ENCODE measurements at regions not wholly inside any gene's neighbourhood (a gene's known extent, or its start where the extent isn't known, plus 50 kb on each side); places are given as distances from the start of the nearest gene placed in this dataset.

DNA sequence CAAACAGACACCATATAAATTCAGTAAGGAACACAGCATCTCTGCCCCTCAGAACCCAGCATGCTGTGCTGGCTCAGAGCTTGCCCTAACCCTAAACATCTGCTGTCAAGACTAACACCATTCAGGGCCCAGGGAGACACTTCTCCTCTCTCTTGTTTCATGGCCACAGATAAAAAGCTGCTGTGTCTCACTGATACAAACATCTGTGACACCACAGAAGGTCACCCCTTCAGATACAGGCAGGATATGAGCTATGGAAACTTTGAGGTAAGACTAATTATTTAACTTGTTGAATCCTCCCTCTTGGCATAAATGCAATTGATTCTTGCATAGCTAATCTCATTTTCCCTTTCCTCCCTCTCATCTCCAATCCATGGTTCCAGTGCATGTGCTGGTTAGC lies 61.6 kb upstream of the GPR12 start:
- TF ChIP-seq CTCF (IDR thresholded peaks at IDR 0.05; ENCODE audit: unreplicated experiment) = no peak
- Mint-ChIP-seq H3K36me3 (ENCODE audit: insufficient read depth, unreplicated experiment) (no peaks in the 10 kb centered on the region), H3K27ac (ENCODE audit: unreplicated experiment) (no peak overlapping the region), H3K27me3 (ENCODE audit: unreplicated experiment) (peaks cover 74% of the 10 kb centered on the region), H3K4me1 (ENCODE audit: low read depth, unreplicated experiment) (no peaks in the 10 kb centered on the region), H3K9me3 (ENCODE audit: low read depth, unreplicated experiment) (no peaks in the 10 kb centered on the region), H3K4me3 (ENCODE audit: low read depth, unreplicated experiment) (no peak overlapping the region)
- no TSS peak for BruUV-seq (replicated peaks)
- DNase-seq = no peak
- intact Hi-C loops (cut with micrococcal nuclease; ENCODE audit: unreplicated experiment) = no loop called here
- CTCF ChIA-PET = no interaction called here

DNA sequence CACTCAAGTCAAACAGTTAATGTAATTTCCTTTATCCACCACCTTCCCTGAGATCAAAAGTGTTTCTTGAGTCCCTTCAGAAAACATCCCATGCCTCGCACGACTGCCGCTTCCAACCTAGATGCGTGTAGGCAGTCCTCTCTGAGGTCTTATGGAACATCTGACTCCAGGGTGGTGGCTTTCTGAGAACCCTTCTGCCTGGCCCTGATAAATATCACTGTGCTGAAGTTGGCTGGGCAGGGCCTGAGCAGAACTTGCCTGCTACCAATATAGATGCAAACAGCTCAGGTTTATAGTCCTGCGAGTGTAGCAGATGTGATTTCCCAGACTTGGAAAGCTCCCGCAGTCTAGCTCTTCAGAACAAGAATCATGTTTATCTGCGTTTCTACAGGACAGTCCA lies 61.1 kb upstream of the GPR12 start:
- peaks cover 74% of the 10 kb centered on the region for H3K27me3 Mint-ChIP-seq (ENCODE audit: unreplicated experiment)
- intact Hi-C loops (cut with micrococcal nuclease; ENCODE audit: unreplicated experiment) = no loop called here
- H3K36me3 Mint-ChIP-seq (ENCODE audit: insufficient read depth, unreplicated experiment) = no peaks in the 10 kb centered on the region
- no peak for TF ChIP-seq CTCF (IDR thresholded peaks at IDR 0.05; ENCODE audit: unreplicated experiment)
- no peak overlapping the region for H3K27ac Mint-ChIP-seq (ENCODE audit: unreplicated experiment)
- no peaks in the 10 kb centered on the region for H3K4me1 Mint-ChIP-seq (ENCODE audit: low read depth, unreplicated experiment)
- H3K4me3 Mint-ChIP-seq (ENCODE audit: low read depth, unreplicated experiment) = no peak overlapping the region
- CTCF ChIA-PET = no interaction called here
- BruUV-seq (replicated peaks) = no TSS peak
- DNase-seq = no peak
- H3K9me3 Mint-ChIP-seq (ENCODE audit: low read depth, unreplicated experiment) = no peaks in the 10 kb centered on the region

DNA sequence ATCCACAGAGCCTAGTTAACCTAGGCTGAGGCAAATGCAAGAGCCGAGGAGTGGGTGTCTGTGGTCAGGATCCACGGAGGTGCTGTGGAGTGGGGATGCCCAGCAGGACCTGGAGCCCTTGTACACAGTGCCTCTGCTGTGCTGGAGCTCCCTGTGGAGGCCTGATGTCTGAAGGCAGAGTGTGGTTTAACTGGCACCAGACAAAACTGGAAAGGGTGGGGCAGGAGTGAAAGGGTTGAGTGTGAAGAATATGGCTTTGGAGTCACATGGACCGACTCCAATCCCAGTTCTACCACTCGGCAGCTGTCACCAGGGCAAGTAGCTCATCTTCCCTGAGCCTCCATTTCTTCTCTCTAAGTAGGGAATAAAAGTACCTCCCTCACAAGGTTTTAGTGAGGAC lies 60.3 kb upstream of the GPR12 start:
- CTCF ChIA-PET = no interaction called here
- no TSS peak for BruUV-seq (replicated peaks)
- no peaks in the 10 kb centered on the region for H3K4me1 Mint-ChIP-seq (ENCODE audit: low read depth, unreplicated experiment)

DNA sequence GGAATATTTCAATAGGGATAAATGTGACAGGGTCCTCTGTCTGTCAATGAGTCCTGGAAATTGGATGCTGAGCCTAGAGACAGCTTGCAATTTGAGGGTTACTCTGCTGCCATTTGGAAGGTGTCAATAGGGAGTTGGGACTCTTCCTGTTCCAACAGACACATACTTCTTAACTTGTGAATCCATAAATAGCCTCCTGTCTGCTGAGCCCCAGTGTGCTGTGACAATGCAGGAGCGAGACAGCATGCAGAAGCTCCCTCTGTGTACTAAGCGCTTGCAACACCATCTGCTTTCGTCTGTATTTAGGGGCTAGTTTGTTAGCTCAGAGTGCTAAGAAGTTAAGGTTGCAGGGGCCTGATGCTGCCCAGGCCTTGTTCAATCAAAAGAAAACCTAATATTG lies 58.5 kb upstream of the GPR12 start:
- H3K9me3 Mint-ChIP-seq (ENCODE audit: low read depth, unreplicated experiment) = no peaks in the 10 kb centered on the region
- intact Hi-C loops (cut with micrococcal nuclease; ENCODE audit: unreplicated experiment) = no loop called here

More for the DNA sequence above, 60.3 kb upstream of the GPR12 start:
- Mint-ChIP-seq H3K27ac (ENCODE audit: unreplicated experiment) (no peak overlapping the region), H3K9me3 (ENCODE audit: low read depth, unreplicated experiment) (no peaks in the 10 kb centered on the region), H3K4me3 (ENCODE audit: low read depth, unreplicated experiment) (no peak overlapping the region), H3K27me3 (ENCODE audit: unreplicated experiment) (peaks cover 74% of the 10 kb centered on the region), H3K36me3 (ENCODE audit: insufficient read depth, unreplicated experiment) (no peaks in the 10 kb centered on the region)
- no peak for DNase-seq
- intact Hi-C loops (cut with micrococcal nuclease; ENCODE audit: unreplicated experiment) = no loop called here
- TF ChIP-seq CTCF (IDR thresholded peaks at IDR 0.05; ENCODE audit: unreplicated experiment) = no peak

More for the DNA sequence above, 58.5 kb upstream of the GPR12 start:
- Mint-ChIP-seq H3K27me3 (ENCODE audit: unreplicated experiment) (peaks cover 92% of the 10 kb centered on the region), H3K4me3 (ENCODE audit: low read depth, unreplicated experiment) (no peak overlapping the region), H3K27ac (ENCODE audit: unreplicated experiment) (no peak overlapping the region), H3K4me1 (ENCODE audit: low read depth, unreplicated experiment) (no peaks in the 10 kb centered on the region), H3K36me3 (ENCODE audit: insufficient read depth, unreplicated experiment) (no peaks in the 10 kb centered on the region)
- DNase-seq = no peak
- BruUV-seq (replicated peaks) = no TSS peak
- CTCF ChIA-PET = interaction anchor here (0.6 kb wide), 1 partner anchor 9 kb away, joined by 3 read pairs; no protein-coding TSS in a partner anchor
- TF ChIP-seq CTCF (IDR thresholded peaks at IDR 0.05; ENCODE audit: unreplicated experiment) = no peak

All from Calu3 (cell line).